ENCODE measurements at regions not wholly inside any gene's neighbourhood (a gene's known extent, or its start where the extent isn't known, plus 50 kb on each side); places are given as distances from the start of the nearest gene placed in this dataset.

- intact Hi-C loops (cut with micrococcal nuclease) = no loop called here
Measured at GRCh38 chr12:23168459-23168858, 543.5 kb downstream of the ETNK1 start.

- intact Hi-C loops (cut with micrococcal nuclease) = no loop called here
Measured at GRCh38 chr12:23169012-23169695, 544.2 kb downstream of the ETNK1 start.

- intact Hi-C loops (cut with micrococcal nuclease) = no loop called here
Measured at GRCh38 chr12:23169696-23170013, 544.7 kb downstream of the ETNK1 start.

DNA sequence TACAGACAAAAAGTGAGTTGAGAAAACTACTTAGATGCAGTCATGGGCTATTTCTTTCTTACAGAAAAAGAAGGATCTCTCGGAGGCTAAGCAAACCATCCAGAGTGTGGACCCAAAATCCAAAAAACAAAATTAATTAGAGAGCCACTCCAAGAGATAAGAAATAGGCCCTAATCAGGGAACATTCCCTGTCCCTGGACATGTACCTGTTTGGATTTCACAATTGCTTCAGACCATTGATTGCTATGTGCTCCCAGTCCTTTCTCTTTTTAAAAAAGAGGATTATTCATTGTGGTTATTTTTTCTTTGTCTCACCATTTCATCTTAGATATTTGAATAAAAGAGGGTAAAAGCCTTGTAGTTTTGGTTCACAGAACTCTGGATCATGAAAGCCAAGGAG, 549.9 kb downstream of the ETNK1 start:
- intact Hi-C loops (cut with micrococcal nuclease) = no loop called here

DNA sequence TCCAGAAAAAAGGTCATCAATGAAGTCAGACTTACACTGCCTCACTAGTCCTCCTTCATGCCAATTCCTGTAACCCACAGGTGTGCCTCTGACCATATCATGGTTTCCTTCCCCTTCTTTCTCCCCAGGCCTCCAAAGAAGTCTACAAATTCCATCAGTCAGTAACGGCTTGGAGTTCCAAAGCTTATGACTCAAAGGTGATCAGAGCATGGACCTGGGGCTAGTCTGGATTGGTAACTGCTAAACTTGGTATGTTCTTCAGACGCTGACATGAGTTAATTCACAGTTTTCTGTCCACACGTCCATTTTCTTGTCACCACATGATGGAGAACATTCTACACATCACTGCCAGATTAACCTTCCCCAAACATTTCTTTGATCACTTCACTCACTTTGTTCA, 560.4 kb downstream of the ETNK1 start:
- intact Hi-C loops (cut with micrococcal nuclease) = no loop called here

DNA sequence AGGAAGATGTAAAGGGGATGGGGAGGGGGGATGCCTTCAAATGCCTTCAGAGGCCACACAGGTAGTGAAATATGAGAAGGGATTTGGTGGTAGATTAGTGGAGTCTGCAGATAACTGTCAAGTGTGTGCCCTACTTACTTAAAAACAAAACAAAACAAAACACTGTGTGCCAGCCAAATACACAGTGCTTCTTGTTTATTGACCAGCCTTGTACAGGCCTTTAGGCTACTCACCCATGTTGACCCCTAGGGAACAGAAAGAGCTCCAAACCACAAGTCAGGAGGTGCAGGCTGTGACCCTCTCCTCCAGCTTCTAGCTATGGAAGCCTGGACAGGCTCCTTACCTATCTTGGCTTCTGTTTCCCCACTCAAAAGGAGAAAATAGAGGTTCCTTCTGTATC, 562.0 kb downstream of the ETNK1 start:
- intact Hi-C loops (cut with micrococcal nuclease) = no loop called here

GRCh38 chr12:23193552-23193951, 568.6 kb downstream of the ETNK1 start:
- intact Hi-C loops (cut with micrococcal nuclease) = no loop called here

DNA sequence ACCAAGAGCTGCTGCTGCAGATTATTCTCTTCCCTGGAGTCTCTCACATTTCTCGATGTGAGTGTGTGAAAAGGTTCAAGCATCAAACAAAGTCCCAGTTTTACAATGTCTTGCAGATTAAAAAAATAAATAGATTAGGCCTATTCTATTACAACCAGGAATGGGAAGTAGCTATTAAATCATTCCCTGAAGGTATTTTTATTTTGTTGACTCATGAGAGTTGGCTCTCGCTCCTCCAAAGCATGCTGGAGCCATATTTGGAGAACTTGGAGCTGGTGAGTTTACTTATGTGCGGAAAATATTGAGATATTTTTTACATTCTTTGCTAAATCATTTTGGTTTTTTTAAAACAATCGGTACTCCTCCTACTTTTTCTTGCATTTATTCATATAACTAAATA, 572.3 kb downstream of the ETNK1 start:
- intact Hi-C loops (cut with micrococcal nuclease) = no loop called here

- intact Hi-C loops (cut with micrococcal nuclease) = no loop called here
Measured at GRCh38 chr12:23202728-23203127, 577.8 kb downstream of the ETNK1 start.

- intact Hi-C loops (cut with micrococcal nuclease) = loop anchor here (1.0 to 5.0 kb wide), 4 partner anchors 521 to 1927 kb away; no protein-coding TSS in a partner anchor
Measured at GRCh38 chr12:23204933-23205778, 580.2 kb downstream of the ETNK1 start.

DNA sequence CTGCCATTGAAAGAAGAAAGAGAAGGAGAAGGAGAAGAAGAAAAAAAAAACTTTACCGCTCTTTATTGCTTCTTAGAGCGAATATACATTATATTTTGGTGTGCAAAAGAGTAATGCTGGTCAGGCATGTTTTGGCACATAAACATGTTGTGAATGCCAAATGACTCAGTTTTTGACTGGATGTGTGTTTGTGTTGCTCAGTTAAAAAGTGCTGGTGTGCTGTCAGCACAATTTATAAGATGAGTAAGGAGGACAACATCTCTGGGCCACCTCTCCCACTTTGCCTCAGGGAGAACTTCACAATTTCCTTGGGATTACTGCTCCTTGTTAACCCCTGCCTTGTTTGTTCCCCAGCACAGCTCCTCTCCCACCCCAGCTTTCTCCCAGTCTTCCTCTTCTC, 584.8 kb downstream of the ETNK1 start:
- intact Hi-C loops (cut with micrococcal nuclease) = loop anchor here (5.0 kb wide), 1 partner anchor 1923 kb away; no protein-coding TSS in a partner anchor

DNA sequence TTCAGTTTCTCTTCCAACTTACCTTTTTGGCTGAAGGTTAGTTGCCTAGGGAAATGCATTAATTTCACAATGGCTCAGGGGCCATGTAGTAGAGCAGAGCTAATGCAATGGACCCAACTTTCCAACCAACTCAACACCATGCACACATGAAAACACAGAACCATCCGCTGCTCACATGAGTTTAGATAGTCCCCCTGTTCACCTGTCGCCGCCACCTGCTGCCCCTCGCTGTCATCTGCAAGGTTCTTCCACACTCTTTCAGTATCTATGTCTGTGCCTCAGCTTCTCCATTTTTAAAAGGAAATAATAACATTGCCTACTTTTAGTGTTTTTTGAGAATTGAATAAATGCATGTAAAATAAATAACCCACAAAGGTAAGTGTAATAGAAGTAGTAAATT, 585.6 kb downstream of the ETNK1 start:
- intact Hi-C loops (cut with micrococcal nuclease) = no loop called here

DNA sequence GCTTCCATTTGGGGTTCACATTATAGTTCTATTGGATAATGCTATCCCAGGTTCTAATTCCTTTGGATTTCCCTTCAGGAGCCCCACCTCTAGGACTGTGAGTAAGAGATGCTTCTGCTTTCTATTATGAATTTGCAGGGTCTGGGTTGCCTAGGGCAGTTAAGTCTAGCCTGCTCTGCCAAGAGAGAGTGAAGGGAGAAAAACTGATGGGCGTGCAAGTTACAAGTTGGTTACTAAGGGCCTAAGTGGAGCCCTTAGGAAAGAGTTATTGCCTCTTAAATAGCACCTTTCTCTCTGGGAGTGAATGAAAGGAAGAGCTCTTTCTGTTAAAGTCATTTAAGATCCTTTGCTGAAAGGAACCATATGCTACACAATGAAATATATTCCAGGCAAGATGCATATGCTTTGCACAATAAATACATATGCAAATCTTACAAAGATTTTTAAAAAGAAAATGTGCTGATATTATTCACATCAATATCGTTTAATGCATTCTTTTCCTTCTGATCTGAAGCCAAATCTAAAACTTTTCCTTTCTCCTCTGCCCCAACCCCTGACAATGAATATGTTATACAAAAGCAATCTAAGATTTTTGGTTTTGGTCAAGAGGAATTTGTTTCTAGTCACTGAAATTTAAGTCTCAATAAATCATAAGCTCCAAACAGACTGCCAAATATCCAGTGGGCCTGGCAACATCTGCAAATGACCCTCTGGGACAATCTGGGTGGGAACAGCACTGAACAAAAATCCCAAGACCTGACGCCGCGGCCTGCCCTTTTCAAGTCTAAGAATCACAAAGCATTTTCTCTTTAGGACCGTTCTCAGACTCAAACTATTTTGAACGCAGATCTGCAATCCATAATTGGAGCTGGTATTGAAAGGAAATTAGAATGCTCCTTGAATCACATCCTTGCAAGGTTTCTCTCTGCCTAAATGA, 586.7 kb downstream of the ETNK1 start:
- intact Hi-C loops (cut with micrococcal nuclease) = no loop called here

GRCh38 chr12:23217158-23217557, 592.2 kb downstream of the ETNK1 start:
- intact Hi-C loops (cut with micrococcal nuclease) = no loop called here

DNA sequence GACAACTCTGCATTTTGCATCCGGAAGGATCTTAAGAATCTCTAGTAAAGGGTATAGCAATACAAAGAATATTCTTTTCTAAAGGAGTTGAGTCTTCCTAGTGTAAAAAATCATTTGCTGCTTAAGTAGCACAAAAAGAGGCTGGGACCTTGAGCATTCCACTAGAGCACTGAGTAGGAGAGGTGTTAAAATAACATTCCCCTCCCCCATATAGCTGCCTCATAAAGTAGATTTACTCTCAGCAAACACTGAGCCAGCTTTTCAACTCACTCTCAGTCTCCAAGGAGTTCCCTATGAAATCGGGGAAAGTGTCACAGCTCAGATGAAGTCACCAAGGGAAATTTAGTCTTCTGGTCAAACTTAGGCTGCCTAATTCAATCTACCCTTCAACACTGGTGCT, 592.7 kb downstream of the ETNK1 start:
- intact Hi-C loops (cut with micrococcal nuclease) = no loop called here

DNA sequence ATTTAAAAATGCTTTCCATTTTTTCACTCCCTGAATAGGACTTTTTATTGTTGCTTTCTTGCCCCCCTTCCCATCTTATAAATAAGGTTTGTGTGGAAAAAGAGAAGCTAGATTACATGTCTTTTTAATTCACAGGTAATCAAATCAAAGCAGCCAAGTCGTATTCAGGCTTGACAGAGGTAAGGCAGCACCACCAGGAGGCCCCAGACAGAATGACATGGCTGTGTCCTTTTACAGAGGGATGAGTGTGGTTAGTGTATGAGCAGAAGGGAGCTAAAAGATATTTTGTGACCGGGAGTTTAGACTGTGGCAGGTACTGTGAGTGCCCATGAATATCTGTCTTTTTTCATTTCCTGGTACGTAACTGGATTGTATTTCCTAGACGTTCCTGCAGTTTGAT, 596.1 kb downstream of the ETNK1 start:
- intact Hi-C loops (cut with micrococcal nuclease) = no loop called here

- intact Hi-C loops (cut with micrococcal nuclease) = no loop called here
Measured at GRCh38 chr12:23221926-23222325, 597.0 kb downstream of the ETNK1 start.

DNA sequence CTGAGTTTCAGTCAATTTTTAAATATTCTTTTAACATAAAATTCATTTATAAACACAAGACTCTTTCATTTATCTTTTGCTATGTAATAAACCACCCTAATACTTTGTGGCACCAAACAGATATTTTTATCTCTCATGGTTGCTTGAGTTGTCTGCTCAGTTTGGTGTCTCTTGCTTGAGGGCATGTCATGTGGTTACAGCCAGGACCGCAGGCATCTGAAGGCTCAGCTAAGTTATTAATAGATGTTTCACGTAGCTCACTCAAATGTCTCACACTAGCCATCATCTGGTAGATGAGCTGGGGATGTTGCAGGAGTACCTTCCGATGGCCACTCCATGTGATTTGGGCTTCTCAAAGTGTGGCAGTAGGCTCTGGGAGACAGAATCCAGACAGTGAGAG, 597.8 kb downstream of the ETNK1 start:
- intact Hi-C loops (cut with micrococcal nuclease) = no loop called here

- intact Hi-C loops (cut with micrococcal nuclease) = no loop called here
Measured at GRCh38 chr12:23228101-23228500, 603.1 kb downstream of the ETNK1 start.

- intact Hi-C loops (cut with micrococcal nuclease) = no loop called here
Measured at GRCh38 chr12:23230899-23231298, 605.9 kb downstream of the ETNK1 start.

- intact Hi-C loops (cut with micrococcal nuclease) = no loop called here
Measured at GRCh38 chr12:23236066-23236780, 611.3 kb downstream of the ETNK1 start.
